SK-N-SH treated with all-trans-retinoic acid at 6 μM for 48 hours (cell line): ENCODE measurements at regions not wholly inside any gene's neighbourhood (a gene's known extent, or its start where the extent isn't known, plus 50 kb on each side); places are given as distances from the start of the nearest gene placed in this dataset.

Experiments used
- ARNTL ChIP-seq: fragments of 450-650 bp; formaldehyde crosslinking; IDR thresholded peaks from 2 replicates; pipeline ENCODE4 v1.5.0; 2020; ENCODE audit warnings: low read depth, mild to moderate bottlenecking, moderate library complexity, borderline replicate concordance
- OSR1 ChIP-seq: fragments of 250-450 bp; sonication (Bioruptor Pico); IDR thresholded peaks from 2 replicates; pipeline ENCODE4 v1.8.0; 2022; ENCODE audit warnings: moderate library complexity, mild to moderate bottlenecking, inconsistent platforms
- PATZ1 ChIP-seq: fragments of 250-450 bp; sonication (Bioruptor Pico); IDR thresholded peaks from 2 replicates; pipeline ENCODE4 v1.8.0; 2020; ENCODE audit warnings: mild to moderate bottlenecking, moderate library complexity, borderline replicate concordance
- ZFP30 ChIP-seq: fragments of 450-650 bp; formaldehyde crosslinking; IDR thresholded peaks from 2 replicates; pipeline ENCODE4 v1.5.0; 2022; ENCODE audit warnings: mild to moderate bottlenecking, moderate library complexity
- ZNF565 ChIP-seq: fragments of 450-650 bp; formaldehyde crosslinking; conservative IDR thresholded peaks from 2 replicates; pipeline ENCODE4 v1.5.0; 2020; ENCODE audit warnings: low read depth, mild to moderate bottlenecking, moderate library complexity

- TF ChIP-seq PATZ1 (CRISPR knock-in tag): no peak
- no peak for TF ChIP-seq ARNTL
- no peak for TF ChIP-seq ZNF565 (CRISPR knock-in tag)
- no peak for TF ChIP-seq ZFP30 (CRISPR knock-in tag)
- TF ChIP-seq OSR1 (CRISPR knock-in tag): no peak
Observed at GRCh38 chr12:14313379-14314138, 51.9 kb upstream of the ATF7IP start.
